SK-N-SH treated with all-trans-retinoic acid at 6 μM for 48 hours (cell line): ENCODE measurements at regions not wholly inside any gene's neighbourhood (a gene's known extent, or its start where the extent isn't known, plus 50 kb on each side); places are given as distances from the start of the nearest gene placed in this dataset.

ENCODE experiments used
- ISL1 ChIP-seq: fragments of 250-450 bp; sonication (Bioruptor Pico); IDR thresholded peaks from 2 replicates; pipeline ENCODE4 v2.1.2; 2022; ENCODE audit warnings: mild to moderate bottlenecking, moderate library complexity
- OSR1 ChIP-seq: fragments of 250-450 bp; sonication (Bioruptor Pico); IDR thresholded peaks from 2 replicates; pipeline ENCODE4 v1.8.0; 2022; ENCODE audit warnings: moderate library complexity, mild to moderate bottlenecking, inconsistent platforms
- PPARA ChIP-seq: fragments of 250-450 bp; sonication (Bioruptor Pico); IDR thresholded peaks from 2 replicates; pipeline ENCODE4 v1.5.0; 2020; ENCODE audit warnings: mild to moderate bottlenecking, borderline replicate concordance
- TOX ChIP-seq: fragments of 250-450 bp; sonication (Bioruptor Pico); IDR thresholded peaks from 2 replicates; pipeline ENCODE4 v1.8.0; 2021; ENCODE audit warnings: mild to moderate bottlenecking, moderate library complexity, borderline replicate concordance
- ZC3H10 ChIP-seq: fragments of 250-450 bp; sonication (Bioruptor Pico); IDR thresholded peaks from 2 replicates; pipeline ENCODE4 v1.5.1; 2021; ENCODE audit warnings: mild to moderate bottlenecking, moderate library complexity
- TF ChIP-seq, protein P1 (sequence below): fragments of 250-450 bp; sonication (Bioruptor Pico); IDR thresholded peaks from 2 replicates; pipeline ENCODE4 v1.8.0; 2021; ENCODE audit warnings: low read depth, mild to moderate bottlenecking, moderate library complexity, borderline replicate concordance
- TF ChIP-seq, protein P2 (sequence below): fragments of 250-450 bp; sonication (Bioruptor Pico); IDR thresholded peaks from 2 replicates; pipeline ENCODE4 v1.8.0; 2020; ENCODE audit warnings: mild to moderate bottlenecking, moderate library complexity, borderline replicate concordance

DNA sequence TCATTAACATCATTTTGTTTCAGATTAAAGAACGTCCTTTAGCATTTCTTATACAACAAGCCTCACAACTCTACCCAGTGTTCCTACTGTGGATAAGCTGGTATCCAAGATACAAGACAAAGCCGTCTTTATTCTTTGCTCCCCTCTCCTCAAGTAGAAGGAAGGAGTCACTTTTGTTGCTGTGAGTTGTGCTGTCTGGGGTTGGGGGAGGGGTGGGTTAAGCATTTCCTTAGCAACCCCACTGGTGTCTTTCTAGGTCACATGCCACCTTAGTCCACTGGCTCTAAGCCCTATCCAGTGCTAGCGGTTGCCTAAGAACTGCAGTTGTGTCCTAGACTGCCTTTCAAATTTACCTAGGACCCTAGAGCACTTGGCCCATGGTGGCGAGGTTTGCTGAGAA is 155.6 kb upstream of the PIEZO2 start:
- TF ChIP-seq ISL1 (CRISPR knock-in tag) (no peak), TOX (no peak), OSR1 (CRISPR knock-in tag) (no peak), ZC3H10 (CRISPR knock-in tag) (no peak), PPARA (CRISPR knock-in tag) (no peak)
- TF ChIP-seq, protein P1, sequence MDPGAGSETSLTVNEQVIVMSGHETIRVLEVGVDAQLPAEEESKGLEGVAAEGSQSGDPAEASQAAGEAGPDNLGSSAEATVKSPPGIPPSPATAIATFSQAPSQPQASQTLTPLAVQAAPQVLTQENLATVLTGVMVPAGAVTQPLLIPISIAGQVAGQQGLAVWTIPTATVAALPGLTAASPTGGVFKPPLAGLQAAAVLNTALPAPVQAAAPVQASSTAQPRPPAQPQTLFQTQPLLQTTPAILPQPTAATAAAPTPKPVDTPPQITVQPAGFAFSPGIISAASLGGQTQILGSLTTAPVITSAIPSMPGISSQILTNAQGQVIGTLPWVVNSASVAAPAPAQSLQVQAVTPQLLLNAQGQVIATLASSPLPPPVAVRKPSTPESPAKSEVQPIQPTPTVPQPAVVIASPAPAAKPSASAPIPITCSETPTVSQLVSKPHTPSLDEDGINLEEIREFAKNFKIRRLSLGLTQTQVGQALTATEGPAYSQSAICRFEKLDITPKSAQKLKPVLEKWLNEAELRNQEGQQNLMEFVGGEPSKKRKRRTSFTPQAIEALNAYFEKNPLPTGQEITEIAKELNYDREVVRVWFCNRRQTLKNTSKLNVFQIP: no peak
- TF ChIP-seq, protein P2, sequence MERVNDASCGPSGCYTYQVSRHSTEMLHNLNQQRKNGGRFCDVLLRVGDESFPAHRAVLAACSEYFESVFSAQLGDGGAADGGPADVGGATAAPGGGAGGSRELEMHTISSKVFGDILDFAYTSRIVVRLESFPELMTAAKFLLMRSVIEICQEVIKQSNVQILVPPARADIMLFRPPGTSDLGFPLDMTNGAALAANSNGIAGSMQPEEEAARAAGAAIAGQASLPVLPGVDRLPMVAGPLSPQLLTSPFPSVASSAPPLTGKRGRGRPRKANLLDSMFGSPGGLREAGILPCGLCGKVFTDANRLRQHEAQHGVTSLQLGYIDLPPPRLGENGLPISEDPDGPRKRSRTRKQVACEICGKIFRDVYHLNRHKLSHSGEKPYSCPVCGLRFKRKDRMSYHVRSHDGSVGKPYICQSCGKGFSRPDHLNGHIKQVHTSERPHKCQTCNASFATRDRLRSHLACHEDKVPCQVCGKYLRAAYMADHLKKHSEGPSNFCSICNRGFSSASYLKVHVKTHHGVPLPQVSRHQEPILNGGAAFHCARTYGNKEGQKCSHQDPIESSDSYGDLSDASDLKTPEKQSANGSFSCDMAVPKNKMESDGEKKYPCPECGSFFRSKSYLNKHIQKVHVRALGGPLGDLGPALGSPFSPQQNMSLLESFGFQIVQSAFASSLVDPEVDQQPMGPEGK (CRISPR knock-in tag): no peak
